ENCODE measurements at regions not wholly inside any gene's neighbourhood (a gene's known extent, or its start where the extent isn't known, plus 50 kb on each side); places are given as distances from the start of the nearest gene placed in this dataset.

DNA sequence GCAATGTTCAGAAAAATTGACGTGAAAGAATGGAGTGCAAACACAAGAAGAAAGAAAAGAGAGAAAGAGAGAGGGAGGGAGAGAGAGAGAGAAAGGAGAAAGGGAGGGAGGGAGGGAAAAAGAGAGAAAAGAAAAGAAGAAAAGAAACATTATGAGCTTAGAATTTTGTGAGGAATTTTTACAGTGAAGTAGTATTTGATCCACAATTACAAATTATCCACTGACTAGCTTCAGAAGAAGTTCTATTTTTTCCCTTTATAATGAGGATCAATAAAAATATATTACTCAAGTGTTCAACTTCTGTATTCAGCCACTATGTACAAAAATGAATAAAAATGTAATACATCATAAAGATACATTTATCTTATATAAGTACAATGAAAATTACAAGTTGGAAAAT is 494.5 kb upstream of the CA10 start (continued):
- TF ChIP-seq ZNF157 (tag by site-specific recombination; IDR thresholded peaks at IDR 0.05) (no peak), ZNF311 (tag by site-specific recombination; IDR thresholded peaks at IDR 0.05; ENCODE audit: borderline replicate concordance) (no peak), ZNF239 (tag by site-specific recombination; IDR thresholded peaks at IDR 0.05) (no peak), OSR2 (tag by site-specific recombination; IDR thresholded peaks at IDR 0.05) (no peak), SETDB1 (IDR thresholded peaks at IDR 0.05; ENCODE audit: insufficient read length, low read length) (no peak), ZNF560 (tag by site-specific recombination; IDR thresholded peaks at IDR 0.05; ENCODE audit: borderline replicate concordance) (no peak), ZNF677 (tag by site-specific recombination; IDR thresholded peaks at IDR 0.05) (no peak), ZFP37 (tag by site-specific recombination; IDR thresholded peaks at IDR 0.05) (no peak), ZNF48 (tag by site-specific recombination; IDR thresholded peaks at IDR 0.05) (no peak)

DNA sequence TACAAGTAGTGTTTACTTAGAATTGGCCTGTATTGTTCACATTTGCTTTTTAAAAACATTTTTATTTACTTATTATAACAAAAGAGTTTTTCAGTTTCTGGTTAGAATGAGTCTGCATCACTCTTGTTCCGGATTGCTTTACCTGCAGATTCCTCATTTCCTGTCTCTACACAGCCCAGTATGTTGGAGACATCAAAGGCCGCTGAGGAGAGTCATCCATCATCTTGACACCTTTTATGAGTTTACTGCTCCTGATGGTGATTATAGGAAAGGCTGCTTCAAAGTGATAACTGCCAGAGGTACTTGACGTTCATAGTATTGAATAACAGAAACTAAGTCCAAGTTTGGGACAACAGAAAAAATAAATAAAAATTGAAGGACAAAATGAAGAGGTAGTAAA is 490.5 kb upstream of the CA10 start:
- TF ChIP-seq TCF7L2 (IDR thresholded peaks at IDR 0.05; ENCODE audit: borderline replicate concordance, low read depth, low read length) (peak; percentile 80), ZNF24 (tag by site-specific recombination; IDR thresholded peaks at IDR 0.05) (no peak)
- H3K4me3 ChIP-seq (ENCODE audit: low read depth, low read length): no peak overlapping the region
- no peaks in the 10 kb centered on the region for H3K4me1 ChIP-seq (ENCODE audit: control insufficient read depth, insufficient read depth, low read length)
- H3K9me3 ChIP-seq (ENCODE audit: control insufficient read depth, insufficient read depth, low read depth, low read length): no peaks in the 10 kb centered on the region
- H3K36me3 ChIP-seq (ENCODE audit: control insufficient read depth in 2 of 2, insufficient read depth in 1 of 2, low read length in 2 of 2): no peaks in the 10 kb centered on the region
- ChIA-PET POLR2A (no interaction called here), CTCF (no interaction called here)
- no peak overlapping the region for H3K27ac ChIP-seq (ENCODE audit: extremely low read depth, low read depth, low read length)

DNA sequence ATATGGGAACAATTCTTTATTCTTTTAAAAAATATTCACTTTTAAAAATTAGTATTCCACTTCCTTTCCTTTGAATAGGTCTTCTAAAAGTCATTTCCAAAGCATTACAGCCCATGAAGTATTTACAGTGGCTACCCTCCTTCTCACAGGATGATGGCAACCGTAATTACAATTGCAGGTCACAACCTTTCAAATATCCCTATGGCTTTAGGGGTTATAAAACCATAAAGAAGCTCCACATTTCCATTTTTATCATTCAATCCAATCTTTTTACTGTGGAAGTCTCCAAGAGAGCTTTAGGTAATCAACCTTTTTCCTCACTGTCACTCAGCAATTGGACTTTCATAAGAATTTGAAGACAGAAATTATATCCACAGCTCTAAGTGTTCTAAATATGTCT is 488.9 kb upstream of the CA10 start:
- H3K4me1 ChIP-seq (ENCODE audit: control insufficient read depth, insufficient read depth, low read length): no peaks in the 10 kb centered on the region

More for the DNA sequence above, 488.9 kb upstream of the CA10 start:
- TF ChIP-seq EGR2 (tag by site-specific recombination; IDR thresholded peaks at IDR 0.05; ENCODE audit: low read depth) (no peak), ZNF248 (tag by site-specific recombination; IDR thresholded peaks at IDR 0.05) (no peak), TCF7L2 (IDR thresholded peaks at IDR 0.05; ENCODE audit: borderline replicate concordance, low read depth, low read length) (no peak), ZNF148 (tag by site-specific recombination; IDR thresholded peaks at IDR 0.05; ENCODE audit: borderline replicate concordance) (no peak), ZNF530 (tag by site-specific recombination; IDR thresholded peaks at IDR 0.05; ENCODE audit: low read depth) (no peak), CTCF (tag by site-specific recombination; IDR thresholded peaks at IDR 0.05) (no peak), ZNF626 (tag by site-specific recombination; IDR thresholded peaks at IDR 0.05) (no peak), GFI1B (tag by site-specific recombination; IDR thresholded peaks at IDR 0.05) (no peak), KLF10 (tag by site-specific recombination; IDR thresholded peaks at IDR 0.05) (no peak), ZNF169 (tag by site-specific recombination; IDR thresholded peaks at IDR 0.05) (no peak), ZNF16 (tag by site-specific recombination; IDR thresholded peaks at IDR 0.05; ENCODE audit: low read depth) (no peak), ZNF529 (tag by site-specific recombination; IDR thresholded peaks at IDR 0.05; ENCODE audit: insufficient replicate concordance) (no peak), ZNF266 (tag by site-specific recombination; IDR thresholded peaks at IDR 0.05; ENCODE audit: low read depth) (no peak), ZNF777 (tag by site-specific recombination; IDR thresholded peaks at IDR 0.05; ENCODE audit: borderline replicate concordance) (no peak)
- TF ChIP-seq, protein P1, sequence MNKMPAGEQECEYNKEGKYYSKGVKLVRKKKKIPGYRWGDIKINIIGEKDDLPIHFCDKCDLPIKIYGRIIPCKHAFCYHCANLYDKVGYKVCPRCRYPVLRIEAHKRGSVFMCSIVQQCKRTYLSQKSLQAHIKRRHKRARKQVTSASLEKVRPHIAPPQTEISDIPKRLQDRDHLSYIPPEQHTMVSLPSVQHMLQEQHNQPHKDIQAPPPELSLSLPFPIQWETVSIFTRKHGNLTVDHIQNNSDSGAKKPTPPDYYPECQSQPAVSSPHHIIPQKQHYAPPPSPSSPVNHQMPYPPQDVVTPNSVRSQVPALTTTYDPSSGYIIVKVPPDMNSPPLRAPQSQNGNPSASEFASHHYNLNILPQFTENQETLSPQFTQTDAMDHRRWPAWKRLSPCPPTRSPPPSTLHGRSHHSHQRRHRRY (tag by site-specific recombination; IDR thresholded peaks at IDR 0.05): no peak
- ChIA-PET POLR2A (no interaction called here), CTCF (no interaction called here)
- Histone ChIP-seq H3K36me3 (ENCODE audit: control insufficient read depth in 2 of 2, insufficient read depth in 1 of 2, low read length in 2 of 2) (no peaks in the 10 kb centered on the region), H3K27ac (ENCODE audit: extremely low read depth, low read depth, low read length) (no peak overlapping the region), H3K4me3 (ENCODE audit: low read depth, low read length) (no peak overlapping the region), H3K9me3 (ENCODE audit: control insufficient read depth, insufficient read depth, low read depth, low read length) (no peaks in the 10 kb centered on the region)
